NCI-H1092 treated with DMSO at 0.1 percent for 48 hours (cell line): ENCODE measurements at regions not wholly inside any gene's neighbourhood (a gene's known extent, or its start where the extent isn't known, plus 50 kb on each side); places are given as distances from the start of the nearest gene placed in this dataset.

Source experiments
- DNase-seq: peaks from one replicate; lab custom pipeline; 2025; lab: John Stamatoyannopoulos, UW

- DNase-seq, result no peak
Measured at GRCh38 chr2:128632501-128632800, 313.8 kb upstream of the HS6ST1 start.

GRCh38 chr2:128633501-128633900 lies 314.8 kb upstream of the HS6ST1 start:
- no peak for DNase-seq

GRCh38 chr2:128635361-128635900 lies 316.8 kb upstream of the HS6ST1 start:
- DNase-seq, result no peak

- no peak for DNase-seq
Measured at GRCh38 chr2:128636802-128637147, 318.1 kb upstream of the HS6ST1 start.

GRCh38 chr2:128637481-128638155 lies 318.9 kb upstream of the HS6ST1 start:
- no peak for DNase-seq

- no peak for DNase-seq
Measured at GRCh38 chr2:128638341-128639119, 319.9 kb upstream of the HS6ST1 start.

GRCh38 chr2:128639120-128639477 lies 320.4 kb upstream of the HS6ST1 start:
- DNase-seq, result no peak

GRCh38 chr2:128639693-128640092 lies 321.0 kb upstream of the HS6ST1 start:
- no peak for DNase-seq

- DNase-seq, result no peak
Measured at GRCh38 chr2:128640166-128640844, 321.6 kb upstream of the HS6ST1 start.

GRCh38 chr2:128640845-128641360 lies 322.2 kb upstream of the HS6ST1 start:
- no peak for DNase-seq

GRCh38 chr2:128641421-128642080 lies 322.9 kb upstream of the HS6ST1 start:
- DNase-seq, result no peak

- no peak for DNase-seq
Measured at GRCh38 chr2:128642316-128642715, 323.6 kb upstream of the HS6ST1 start.

GRCh38 chr2:128642821-128643220 lies 324.2 kb upstream of the HS6ST1 start:
- DNase-seq, result no peak

- DNase-seq, result no peak
Measured at GRCh38 chr2:128643221-128644065, 324.8 kb upstream of the HS6ST1 start.

- no peak for DNase-seq
Measured at GRCh38 chr2:128644156-128644555, 325.5 kb upstream of the HS6ST1 start.

- no peak for DNase-seq
Measured at GRCh38 chr2:128644718-128645256, 326.1 kb upstream of the HS6ST1 start.

GRCh38 chr2:128645631-128646030 lies 327.0 kb upstream of the HS6ST1 start:
- no peak for DNase-seq

- DNase-seq, result no peak
Measured at GRCh38 chr2:128646091-128646490, 327.4 kb upstream of the HS6ST1 start.

GRCh38 chr2:128646691-128647090 lies 328.0 kb upstream of the HS6ST1 start:
- no peak for DNase-seq

GRCh38 chr2:128651000-128651399 lies 332.3 kb upstream of the HS6ST1 start:
- DNase-seq, result no peak

- no peak for DNase-seq
Measured at GRCh38 chr2:128654408-128654807, 335.7 kb upstream of the HS6ST1 start.
